ENCODE measurements at regions not wholly inside any gene's neighbourhood (a gene's known extent, or its start where the extent isn't known, plus 50 kb on each side); places are given as distances from the start of the nearest gene placed in this dataset.

DNA sequence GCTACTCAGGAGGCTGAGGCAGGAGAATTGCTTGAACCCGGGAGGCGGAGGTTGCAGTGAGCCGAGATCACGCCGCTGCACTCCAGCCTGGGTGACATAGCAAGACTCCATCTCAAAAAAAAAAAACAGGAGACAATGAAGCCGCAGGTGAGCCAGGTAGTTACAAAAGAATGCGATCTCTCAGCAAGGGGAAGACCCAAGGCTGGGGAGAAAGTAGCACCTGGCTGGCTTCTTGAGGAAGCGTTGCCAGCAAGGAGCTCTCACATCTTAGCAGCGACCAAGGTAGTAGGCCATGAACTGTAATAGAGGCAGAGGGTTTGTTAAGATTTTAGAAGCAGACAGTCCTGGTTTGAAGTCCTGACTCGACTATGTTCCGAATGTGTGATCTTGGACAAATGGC lies 175.0 kb downstream of the AIPL1 start:
- TF ChIP-seq POLR2A (IDR thresholded peaks at IDR 0.05; ENCODE audit: low read depth, low read length) = no peak
- no peak for TF ChIP-seq TAF1 (IDR thresholded peaks at IDR 0.05; ENCODE audit: borderline replicate concordance, low read depth, low read length)
